Adrenal gland (tissue), 9 donors: ENCODE measurements at regions not wholly inside any gene's neighbourhood (a gene's known extent, or its start where the extent isn't known, plus 50 kb on each side); places are given as distances from the start of the nearest gene placed in this dataset.
A peak's percentile ranks its signal among the peaks of the same experiment; 100 is the strongest.

Experiments
- DNase-seq, 7 donors: peaks; one replicate each; pipeline ENCODE4 v3.0.0-alpha.2; 2019 to 2020
- H3K27ac ChIP-seq, 5 donors: fragments of 200-600 bp; sonication (generic) in 4 of 5; 1 replicate in 3 of 5; 2 replicates in 2 of 5; pipeline versions ENCODE4 v1.5.1 to v1.8.0; 2016 to 2020; ENCODE audit warnings: mild to moderate bottlenecking in 1 of 5
- H3K27me3 ChIP-seq: fragments of 200-600 bp; 2 replicates; pipeline ENCODE4 v1.8.0; 2021
- H3K36me3 ChIP-seq, 2 donors: fragments of 200-600 bp; replicated peaks in 1 of 2; 1 replicate in 1 of 2; 2 replicates in 1 of 2; pipeline versions ENCODE4 v1.5.1 to v1.8.0; 2018 to 2022
- H3K4me1 ChIP-seq, 2 donors: fragments of 200-600 bp; replicated peaks in 1 of 2; 1 replicate in 1 of 2; 2 replicates in 1 of 2; pipeline versions ENCODE4 v1.5.1 to v1.8.0; 2018 to 2021
- H3K4me3 ChIP-seq, 4 donors: fragments of 200-600 bp; sonication (generic) in 3 of 4; one replicate each; pipeline ENCODE4 v1.5.1; 2016 to 2018
- H3K9me3 ChIP-seq, 3 donors: fragments of 200-600 bp; sonication (generic) in 1 of 3; replicated peaks in 1 of 3; 1 replicate in 2 of 3; 2 replicates in 1 of 3; pipeline versions ENCODE4 v1.5.1 to v1.8.0; 2016 to 2021
- POLR2A ChIP-seq, 2 donors: fragments of 450-650 bp; IDR thresholded peaks; one replicate each; pipeline ENCODE4 v1.6.1; 2017; ENCODE audit warnings: antibody characterized with exemption in 2 of 2, mild to moderate bottlenecking in 2 of 2, moderate library complexity in 1 of 2
- WGBS, 4 donors: extraction: QIAGEN DNeasy Blood & Tissue Kit in 2 of 4; methylation state at CpG; one replicate each; pipeline versions ENCODE4 v1.1.5 to v1.1.7; 2013 to 2017; 5-methylcytosine and 5-hydroxymethylcytosine counted together
- intact Hi-C, 2 donors: fragments of 100-400 bp; cut with DNase I; formaldehyde crosslinking; loops; one replicate each; pipeline versions ENCODE4 v1.14.1 to v1.15.0; 2022 to 2023
- TF ChIP-seq, protein P1 (sequence below), 6 experiments: fragments of 450-650 bp in 4 of 6; fragments of 200-600 bp in 2 of 6; sonication (generic) in 1 of 6; IDR thresholded peaks; 1 replicate in 5 of 6; 2 replicates in 1 of 6; pipeline versions ENCODE4 v1.5.1 to v1.8.0; 2016 to 2021; ENCODE audit warnings: antibody characterized with exemption in 6 of 6, mild to moderate bottlenecking in 2 of 6, moderate library complexity in 1 of 6
- donor health status: healthy with polysubstance abuse.
- donor health status: Bipolar disorder and iron deficiency.
- donor health status: DM: yes; HTN: yes; CAD: no.
- donor health status: DM: no; HTN: no; CAD: no.
- donor health status: DM: no; HTN: no; CAD: no.

DNA sequence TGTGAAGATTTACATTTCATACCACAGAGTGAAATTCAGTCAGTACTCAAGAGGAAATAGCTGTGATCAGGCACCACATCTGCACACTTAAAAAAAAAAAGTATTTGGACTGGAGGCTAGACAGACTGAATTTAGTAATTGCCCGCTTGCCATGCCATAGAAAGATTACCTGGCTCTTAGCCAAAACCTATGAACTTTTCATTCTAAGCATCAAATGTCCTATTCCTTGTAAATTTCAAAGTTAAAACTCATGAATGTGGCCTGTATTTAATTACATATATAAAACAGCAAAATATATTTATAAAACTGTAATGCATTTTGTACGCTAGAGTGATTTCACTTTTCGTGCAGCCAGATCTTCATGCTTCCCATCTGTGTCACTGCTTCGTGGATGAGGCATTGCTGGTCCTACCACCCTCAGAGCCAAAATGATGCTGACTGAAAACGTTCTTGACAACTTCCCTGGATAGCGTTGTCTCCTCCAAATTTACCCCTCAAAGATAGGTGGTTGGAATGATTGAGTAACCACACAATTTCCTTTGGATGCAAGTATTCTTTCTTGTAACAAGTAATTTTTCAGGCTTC lies 447.9 kb upstream of the SGCD start:
- Histone ChIP-seq H3K36me3 (no peaks in the 10 kb centered on the region), H3K27ac (no peak overlapping the region), H3K27me3 (no peaks in the 10 kb centered on the region), H3K4me1 (no peaks in the 10 kb centered on the region), H3K4me3 (no peak overlapping the region), H3K9me3 (no peaks in the 10 kb centered on the region)
- TF ChIP-seq, protein P1, sequence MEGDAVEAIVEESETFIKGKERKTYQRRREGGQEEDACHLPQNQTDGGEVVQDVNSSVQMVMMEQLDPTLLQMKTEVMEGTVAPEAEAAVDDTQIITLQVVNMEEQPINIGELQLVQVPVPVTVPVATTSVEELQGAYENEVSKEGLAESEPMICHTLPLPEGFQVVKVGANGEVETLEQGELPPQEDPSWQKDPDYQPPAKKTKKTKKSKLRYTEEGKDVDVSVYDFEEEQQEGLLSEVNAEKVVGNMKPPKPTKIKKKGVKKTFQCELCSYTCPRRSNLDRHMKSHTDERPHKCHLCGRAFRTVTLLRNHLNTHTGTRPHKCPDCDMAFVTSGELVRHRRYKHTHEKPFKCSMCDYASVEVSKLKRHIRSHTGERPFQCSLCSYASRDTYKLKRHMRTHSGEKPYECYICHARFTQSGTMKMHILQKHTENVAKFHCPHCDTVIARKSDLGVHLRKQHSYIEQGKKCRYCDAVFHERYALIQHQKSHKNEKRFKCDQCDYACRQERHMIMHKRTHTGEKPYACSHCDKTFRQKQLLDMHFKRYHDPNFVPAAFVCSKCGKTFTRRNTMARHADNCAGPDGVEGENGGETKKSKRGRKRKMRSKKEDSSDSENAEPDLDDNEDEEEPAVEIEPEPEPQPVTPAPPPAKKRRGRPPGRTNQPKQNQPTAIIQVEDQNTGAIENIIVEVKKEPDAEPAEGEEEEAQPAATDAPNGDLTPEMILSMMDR (IDR thresholded peaks at IDR 0.05): no peak
- no peak for TF ChIP-seq POLR2A (IDR thresholded peaks at IDR 0.05)
- intact Hi-C loops: no loop called here
- WGBS, 4 donors: 75 to 80% (median 76%) methylated on average over 6 of the region's 6 CpGs
- DNase-seq: no peak

DNA sequence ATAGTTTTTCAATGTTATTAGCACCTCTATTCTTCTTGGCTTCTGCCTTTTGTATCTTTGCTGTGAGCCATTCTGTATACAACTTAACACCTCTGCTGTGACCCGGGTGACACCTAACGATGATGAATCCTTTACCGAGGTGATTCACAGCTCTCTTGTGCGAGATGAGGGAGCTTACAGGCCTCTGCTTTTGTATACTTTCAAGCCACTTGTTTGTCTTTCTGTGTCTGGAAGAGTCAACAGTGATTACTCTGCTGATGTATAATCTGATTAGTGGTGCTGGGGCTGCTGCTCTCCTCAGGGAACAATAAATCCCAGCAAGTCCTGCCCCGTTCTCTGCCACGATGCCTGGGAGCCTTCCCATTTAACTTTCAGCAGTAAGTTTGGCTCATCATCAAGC lies 442.9 kb upstream of the SGCD start:
- no peaks in the 10 kb centered on the region for H3K4me1 ChIP-seq
- 35 to 56% (median 44%) methylated on average over 6 of the region's 6 CpGs for whole genome bisulfite sequencing, 4 donors
- peak in 1 of 7 donors; percentile 57 for DNase-seq
- H3K4me3 ChIP-seq: no peak overlapping the region
- intact Hi-C loops: no loop called here
- H3K27ac ChIP-seq: no peak overlapping the region
- TF ChIP-seq, protein P1 (IDR thresholded peaks at IDR 0.05): no peak
- TF ChIP-seq POLR2A (IDR thresholded peaks at IDR 0.05): no peak
- H3K36me3 ChIP-seq: no peaks in the 10 kb centered on the region
- no peaks in the 10 kb centered on the region for H3K9me3 ChIP-seq
- H3K27me3 ChIP-seq: no peaks in the 10 kb centered on the region

DNA sequence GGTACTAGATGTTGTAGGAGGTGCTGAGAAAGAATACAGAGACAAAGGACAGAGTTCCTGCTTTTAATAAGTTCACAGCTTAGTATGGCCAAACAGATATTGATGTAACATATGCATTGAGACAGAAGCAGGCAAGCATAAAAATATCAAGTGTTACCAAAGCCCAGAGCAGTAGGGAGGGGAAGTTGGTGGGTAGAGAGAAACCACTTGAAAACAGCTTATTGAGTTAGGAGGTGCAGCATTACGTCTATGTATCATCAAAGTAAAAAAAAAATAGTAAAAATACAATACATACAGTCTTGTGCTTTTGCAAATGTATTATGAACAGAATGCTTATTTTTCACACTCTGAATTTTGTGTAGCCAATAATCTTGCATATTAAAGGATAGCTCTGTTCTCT lies 441.8 kb upstream of the SGCD start:
- intact Hi-C loops: no loop called here
- no peaks in the 10 kb centered on the region for H3K4me1 ChIP-seq
- TF ChIP-seq, protein P1 (IDR thresholded peaks at IDR 0.05): no peak
- no peak for TF ChIP-seq POLR2A (IDR thresholded peaks at IDR 0.05)
- H3K4me3 ChIP-seq: no peak overlapping the region
- H3K27ac ChIP-seq: no peak overlapping the region
- 39 to 67% (median 63%) methylated on average over 1 of the region's 1 CpG; no CpG with 5 or more reads in 1 of the 4 donors for WGBS, 4 donors
- no peaks in the 10 kb centered on the region for H3K36me3 ChIP-seq
- no peak for DNase-seq
- H3K9me3 ChIP-seq: no peaks in the 10 kb centered on the region
- H3K27me3 ChIP-seq: no peaks in the 10 kb centered on the region

DNA sequence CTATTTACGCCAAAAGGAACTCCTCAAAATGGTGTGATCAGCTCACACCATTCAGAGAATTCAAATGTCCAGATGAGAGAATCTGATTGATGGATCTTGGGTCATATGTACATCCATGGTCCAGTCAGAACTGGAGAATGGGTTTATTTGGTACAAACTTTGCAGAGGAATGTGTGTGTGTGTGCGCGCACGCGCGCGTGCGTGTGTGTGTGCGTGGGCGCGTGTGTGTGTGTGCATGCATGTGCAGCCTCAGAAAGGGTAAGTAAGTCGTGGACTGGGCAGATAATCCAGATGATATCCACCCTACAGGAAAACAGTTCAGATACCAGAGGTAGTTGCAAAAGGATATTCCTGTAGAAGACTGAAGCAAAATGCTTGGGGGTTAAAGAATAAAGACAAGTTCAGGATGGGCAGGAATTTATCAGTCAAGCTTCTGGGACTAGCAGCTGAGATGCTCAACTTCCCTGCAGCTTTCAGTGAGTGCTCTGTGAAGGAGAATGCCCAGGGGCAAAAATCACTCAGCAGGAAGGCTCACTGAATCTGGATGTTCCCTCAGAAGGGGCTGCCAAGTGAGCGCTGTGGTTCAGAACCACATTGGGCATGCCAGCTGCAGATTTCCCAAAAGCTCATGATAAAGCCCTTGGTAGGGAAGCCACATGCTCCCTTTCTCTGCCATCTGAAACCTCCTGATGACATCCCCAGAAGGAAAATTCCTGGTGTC lies 440.5 kb upstream of the SGCD start:
- 84 to 90% (median 85%) methylated on average over 12 to 13 of the region's 13 CpGs for WGBS, 4 donors
- Histone ChIP-seq H3K4me3 (no peak overlapping the region), H3K4me1 (no peaks in the 10 kb centered on the region), H3K36me3 (no peaks in the 10 kb centered on the region), H3K9me3 (no peaks in the 10 kb centered on the region), H3K27me3 (no peaks in the 10 kb centered on the region), H3K27ac (no peak overlapping the region)
- intact Hi-C loops: no loop called here
- DNase-seq: no peak
- TF ChIP-seq, protein P1 (IDR thresholded peaks at IDR 0.05): no peak
- no peak for TF ChIP-seq POLR2A (IDR thresholded peaks at IDR 0.05)
